Thyroid gland (tissue), 4 donors: ENCODE measurements at regions not wholly inside any gene's neighbourhood (a gene's known extent, or its start where the extent isn't known, plus 50 kb on each side); places are given as distances from the start of the nearest gene placed in this dataset.

Source experiments
- DNase-seq, 2 donors: peaks; one replicate each; pipeline ENCODE4 v3.0.0-alpha.2; 2019
- H3K27ac ChIP-seq, 3 donors: fragments of 200-600 bp; sonication (generic); 1 replicate in 2 of 3; 2 replicates in 1 of 3; pipeline ENCODE4 v1.5.1; 2016 to 2019; ENCODE audit warnings: mild to moderate bottlenecking in 1 of 3, moderate library complexity in 1 of 3
- H3K27me3 ChIP-seq: fragments of 200-600 bp; sonication (generic); one replicate; pipeline ENCODE4 v1.5.1; 2019
- H3K36me3 ChIP-seq, 2 donors: fragments of 200-600 bp; sonication (generic); one replicate each; pipeline ENCODE4 v1.5.1; 2016 to 2019
- H3K4me1 ChIP-seq, 2 donors: fragments of 200-600 bp; sonication (generic); one replicate each; pipeline ENCODE4 v1.5.1; 2017 to 2019
- H3K4me3 ChIP-seq, 3 donors: fragments of 200-600 bp; sonication (generic); replicated peaks in 1 of 3; 1 replicate in 2 of 3; 2 replicates in 1 of 3; pipeline ENCODE4 v1.5.1; 2016; ENCODE audit warnings: mild to moderate bottlenecking in 1 of 3
- H3K9me3 ChIP-seq: fragments of 200-600 bp; sonication (generic); one replicate; pipeline ENCODE4 v1.5.1; 2017
- CTCF ChIP-seq, 6 experiments: fragments of 200-600 bp in 3 of 6; fragments of 450-650 bp in 3 of 6; sonication (generic) in 3 of 6; IDR thresholded peaks; one replicate each; pipeline ENCODE4 v1.5.1; 2016 to 2019; ENCODE audit warnings: antibody characterized with exemption in 6 of 6, mild to moderate bottlenecking in 2 of 6, inconsistent platforms in 1 of 6, moderate library complexity in 1 of 6
- POLR2A ChIP-seq, 2 donors: fragments of 450-650 bp; IDR thresholded peaks; one replicate each; pipeline ENCODE4 v1.6.1; 2017; ENCODE audit warnings: antibody characterized with exemption in 2 of 2, mild to moderate bottlenecking in 2 of 2, moderate library complexity in 1 of 2
- WGBS, 2 donors: methylation state at CpG; one replicate each; pipeline ENCODE4 v1.1.5; 2017; 5-methylcytosine and 5-hydroxymethylcytosine counted together
- intact Hi-C: fragments of 100-400 bp; cut with DNase I; formaldehyde crosslinking; loops from one replicate; pipeline ENCODE4 v1.15.1; 2023

GRCh38 chr13:70390064-70390463, 281.8 kb upstream of the KLHL1 start:
- no peaks in the 10 kb centered on the region for H3K27me3 ChIP-seq
- H3K9me3 ChIP-seq: no peaks in the 10 kb centered on the region
- H3K4me3 ChIP-seq: no peak overlapping the region
- no peaks in the 10 kb centered on the region for H3K4me1 ChIP-seq
- intact Hi-C loops: no loop called here
- H3K27ac ChIP-seq: no peak overlapping the region
- no peak for TF ChIP-seq CTCF (IDR thresholded peaks at IDR 0.05)
- TF ChIP-seq POLR2A (IDR thresholded peaks at IDR 0.05): no peak
- no peak for DNase-seq
- 73 to 78% methylated on average over 3 of the region's 3 CpGs for WGBS, 2 donors
- H3K36me3 ChIP-seq: no peaks in the 10 kb centered on the region

- no peaks in the 10 kb centered on the region for H3K36me3 ChIP-seq
- intact Hi-C loops: no loop called here
- no peaks in the 10 kb centered on the region for H3K4me1 ChIP-seq
- 61 to 95% methylated on average over 1 of the region's 1 CpG for whole genome bisulfite sequencing, 2 donors
- DNase-seq: no peak
- H3K4me3 ChIP-seq: no peak overlapping the region
- no peaks in the 10 kb centered on the region for H3K27me3 ChIP-seq
- H3K9me3 ChIP-seq: no peaks in the 10 kb centered on the region
- no peak for TF ChIP-seq POLR2A (IDR thresholded peaks at IDR 0.05)
- no peak overlapping the region for H3K27ac ChIP-seq
Observed at GRCh38 chr13:70388935-70389334, 280.7 kb upstream of the KLHL1 start.

- Histone ChIP-seq H3K36me3 (no peaks in the 10 kb centered on the region), H3K4me3 (no peak overlapping the region), H3K9me3 (no peaks in the 10 kb centered on the region), H3K27ac (no peak overlapping the region), H3K4me1 (no peaks in the 10 kb centered on the region), H3K27me3 (no peaks in the 10 kb centered on the region)
- DNase-seq: no peak
- intact Hi-C loops: no loop called here
- 91 to 92% methylated on average over 5 to 6 of the region's 6 CpGs for WGBS, 2 donors
- TF ChIP-seq POLR2A (IDR thresholded peaks at IDR 0.05) (no peak), CTCF (IDR thresholded peaks at IDR 0.05) (no peak)
Observed at GRCh38 chr13:70386919-70387318, 278.7 kb upstream of the KLHL1 start.

GRCh38 chr13:70385852-70386251, 277.6 kb upstream of the KLHL1 start:
- 90 to 95% methylated on average over 3 to 4 of the region's 4 CpGs for WGBS, 2 donors
- no peaks in the 10 kb centered on the region for H3K9me3 ChIP-seq
- H3K27me3 ChIP-seq: no peaks in the 10 kb centered on the region
- intact Hi-C loops: no loop called here
- TF ChIP-seq POLR2A (IDR thresholded peaks at IDR 0.05): no peak
- TF ChIP-seq CTCF (IDR thresholded peaks at IDR 0.05): no peak
- no peak for DNase-seq
- H3K4me3 ChIP-seq: no peak overlapping the region
- H3K27ac ChIP-seq: no peak overlapping the region
- H3K4me1 ChIP-seq: no peaks in the 10 kb centered on the region
- H3K36me3 ChIP-seq: no peaks in the 10 kb centered on the region

- 86 to 89% methylated on average over 3 of the region's 3 CpGs for WGBS, 2 donors
- intact Hi-C loops: no loop called here
Observed at GRCh38 chr13:70384156-70384555, 275.9 kb upstream of the KLHL1 start.

More at GRCh38 chr13:70384156-70384555, 275.9 kb upstream of the KLHL1 start:
- DNase-seq: no peak
- Histone ChIP-seq H3K36me3 (no peaks in the 10 kb centered on the region), H3K27ac (no peak overlapping the region), H3K27me3 (no peaks in the 10 kb centered on the region), H3K4me1 (no peaks in the 10 kb centered on the region), H3K9me3 (no peaks in the 10 kb centered on the region), H3K4me3 (no peak overlapping the region)
- TF ChIP-seq CTCF (IDR thresholded peaks at IDR 0.05): no peak
- no peak for TF ChIP-seq POLR2A (IDR thresholded peaks at IDR 0.05)
